ENCODE measurements at regions not wholly inside any gene's neighbourhood (a gene's known extent, or its start where the extent isn't known, plus 50 kb on each side); places are given as distances from the start of the nearest gene placed in this dataset.

DNA sequence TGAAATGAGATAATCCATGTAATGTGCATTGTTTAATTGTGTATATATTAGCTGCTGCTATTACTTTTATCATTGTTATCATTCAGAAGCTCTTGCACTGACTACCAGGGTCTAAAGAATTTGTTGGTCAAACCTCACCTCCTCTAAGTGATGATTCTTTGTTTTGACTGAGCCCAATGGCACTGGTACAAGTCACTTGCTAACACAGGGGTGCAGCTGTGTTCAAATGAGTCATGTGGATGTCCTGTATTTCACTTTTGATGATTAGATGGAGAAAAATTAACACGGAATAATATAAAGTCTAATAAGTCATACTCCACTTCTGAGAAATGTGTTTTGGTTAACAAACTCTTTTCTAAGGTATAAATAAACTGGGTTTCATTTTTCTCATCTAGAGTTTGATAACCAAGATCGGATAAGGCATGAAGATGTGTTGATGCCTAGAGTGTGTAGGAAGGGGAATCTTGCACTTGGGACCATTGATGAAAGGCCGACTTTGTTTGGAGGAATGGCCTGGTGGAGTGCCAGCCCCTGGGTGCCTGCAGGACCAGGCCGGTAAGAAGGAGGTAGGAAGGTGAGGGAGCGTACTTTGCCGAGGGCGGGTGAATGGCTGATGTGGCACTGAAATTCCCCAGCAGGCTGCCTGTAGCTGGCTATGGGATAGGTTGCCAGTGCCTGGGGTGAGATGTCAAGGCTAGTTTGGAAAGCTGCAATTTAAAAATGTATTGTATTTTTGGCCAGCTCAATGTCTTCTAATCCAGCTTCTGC lies 244.7 kb upstream of the ZPLD1 start:
- TF ChIP-seq, protein P1, sequence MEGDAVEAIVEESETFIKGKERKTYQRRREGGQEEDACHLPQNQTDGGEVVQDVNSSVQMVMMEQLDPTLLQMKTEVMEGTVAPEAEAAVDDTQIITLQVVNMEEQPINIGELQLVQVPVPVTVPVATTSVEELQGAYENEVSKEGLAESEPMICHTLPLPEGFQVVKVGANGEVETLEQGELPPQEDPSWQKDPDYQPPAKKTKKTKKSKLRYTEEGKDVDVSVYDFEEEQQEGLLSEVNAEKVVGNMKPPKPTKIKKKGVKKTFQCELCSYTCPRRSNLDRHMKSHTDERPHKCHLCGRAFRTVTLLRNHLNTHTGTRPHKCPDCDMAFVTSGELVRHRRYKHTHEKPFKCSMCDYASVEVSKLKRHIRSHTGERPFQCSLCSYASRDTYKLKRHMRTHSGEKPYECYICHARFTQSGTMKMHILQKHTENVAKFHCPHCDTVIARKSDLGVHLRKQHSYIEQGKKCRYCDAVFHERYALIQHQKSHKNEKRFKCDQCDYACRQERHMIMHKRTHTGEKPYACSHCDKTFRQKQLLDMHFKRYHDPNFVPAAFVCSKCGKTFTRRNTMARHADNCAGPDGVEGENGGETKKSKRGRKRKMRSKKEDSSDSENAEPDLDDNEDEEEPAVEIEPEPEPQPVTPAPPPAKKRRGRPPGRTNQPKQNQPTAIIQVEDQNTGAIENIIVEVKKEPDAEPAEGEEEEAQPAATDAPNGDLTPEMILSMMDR (IDR thresholded peaks at IDR 0.05) = no peak
- TF ChIP-seq POLR2AphosphoS5 (IDR thresholded peaks at IDR 0.05) = no peak
- no peak for TF ChIP-seq POLR2A (IDR thresholded peaks at IDR 0.05)
